ENCODE measurements at regions not wholly inside any gene's neighbourhood (a gene's known extent, or its start where the extent isn't known, plus 50 kb on each side); places are given as distances from the start of the nearest gene placed in this dataset.
"Not testable (repeated sequence)": the region's sequence is repeated elsewhere in the genome, so short reads cannot be mapped to it uniquely, and the experiment has no call there.

DNA sequence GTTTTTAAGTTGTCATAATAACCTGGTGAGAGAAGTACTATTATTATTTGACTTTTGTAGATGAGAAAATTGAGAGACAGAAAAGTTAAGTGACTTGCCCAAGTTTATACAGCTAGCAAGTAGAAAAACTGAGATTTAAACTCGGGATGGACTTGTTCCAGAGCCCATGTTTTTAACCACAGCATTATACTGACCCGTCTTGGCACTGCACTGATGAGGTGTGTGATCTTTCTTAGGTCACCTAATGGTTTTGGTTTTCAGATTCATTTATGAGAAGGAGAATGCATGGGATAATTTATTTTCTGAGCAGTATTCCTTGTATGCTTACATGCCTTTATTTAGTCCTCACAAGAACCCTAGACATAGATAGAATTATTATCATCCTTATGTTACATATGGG is 201.8 kb upstream of the CDKN2B start:
- TF ChIP-seq CTCF (IDR thresholded peaks at IDR 0.05; ENCODE audit: low read depth, low read length) = no peak
- DNase-seq (ENCODE audit: extremely low read depth, low read depth) = no peak

GRCh38 chr9:22211588-22212360 is 202.7 kb upstream of the CDKN2B start:
- no peak for TF ChIP-seq CTCF (IDR thresholded peaks at IDR 0.05; ENCODE audit: low read depth, low read length)
- no peak for DNase-seq (ENCODE audit: extremely low read depth, low read depth)

- no peak for DNase-seq (ENCODE audit: extremely low read depth, low read depth)
These were observed 204.9 kb upstream of the CDKN2B start for GRCh38 chr9:22214021-22214420.

GRCh38 chr9:22214497-22215031 is 205.5 kb upstream of the CDKN2B start:
- DNase-seq (ENCODE audit: extremely low read depth, low read depth) = no peak
- TF ChIP-seq CTCF (IDR thresholded peaks at IDR 0.05; ENCODE audit: low read depth, low read length) = no peak

More at GRCh38 chr9:22214021-22214420, 204.9 kb upstream of the CDKN2B start:
- TF ChIP-seq CTCF (IDR thresholded peaks at IDR 0.05; ENCODE audit: low read depth, low read length) = no peak

DNA sequence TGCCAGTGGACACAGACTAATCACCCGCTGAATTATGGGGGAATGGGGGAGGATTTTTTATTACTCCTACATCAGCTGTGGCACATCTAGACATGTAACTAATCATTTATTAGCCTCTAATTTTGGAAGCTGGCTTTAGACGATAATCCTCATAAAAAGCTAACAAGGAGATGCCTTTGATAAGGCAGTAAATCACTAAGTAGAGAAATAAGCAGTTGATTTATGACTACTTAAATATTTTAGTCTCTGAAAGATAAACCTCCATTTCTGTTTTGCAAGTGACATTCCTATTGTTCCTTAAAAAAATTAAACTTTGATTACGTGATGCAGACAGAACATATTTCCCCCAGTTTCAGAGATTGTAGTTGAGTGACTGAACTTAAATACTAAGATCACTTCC is 206.4 kb upstream of the CDKN2B start:
- no peak for DNase-seq (ENCODE audit: extremely low read depth, low read depth)
- no peak for TF ChIP-seq CTCF (IDR thresholded peaks at IDR 0.05; ENCODE audit: low read depth, low read length)

GRCh38 chr9:22216730-22217172 is 207.6 kb upstream of the CDKN2B start:
- no peak; the same call in 1 of the 2 replicates for TF ChIP-seq CTCF (IDR thresholded peaks at IDR 0.05; ENCODE audit: low read depth, low read length)
- DNase-seq (ENCODE audit: extremely low read depth, low read depth) = no peak

GRCh38 chr9:22217254-22217653 is 208.1 kb upstream of the CDKN2B start:
- TF ChIP-seq CTCF (IDR thresholded peaks at IDR 0.05; ENCODE audit: low read depth, low read length) = no peak
- no peak for DNase-seq (ENCODE audit: extremely low read depth, low read depth)

DNA sequence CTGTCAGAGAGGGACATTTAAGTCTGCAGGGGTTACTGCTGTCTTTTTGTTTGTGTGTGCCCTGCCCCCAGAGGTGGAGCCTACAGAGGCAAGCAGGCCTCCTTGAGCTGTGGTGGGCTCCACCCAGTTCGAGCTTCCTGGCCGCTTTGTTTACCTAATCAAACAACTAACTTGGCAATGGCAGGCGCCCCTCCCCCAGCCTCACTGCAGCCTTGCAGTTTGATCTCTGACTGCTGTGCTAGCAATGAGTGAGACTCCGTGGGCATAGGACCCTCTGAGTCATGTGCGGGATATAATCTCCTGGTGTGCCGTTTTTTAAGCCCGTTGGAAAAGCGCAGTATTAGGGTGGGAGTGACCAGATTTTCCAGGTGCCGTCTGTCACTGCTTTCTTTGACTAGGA is 216.8 kb upstream of the CDKN2B start:
- DNase-seq (ENCODE audit: extremely low read depth, low read depth) = not testable (repeated sequence)
